Activated naive CD4-positive, alpha-beta T cell treated with anti-CD3 and anti-CD28 coated beads, Interleukin-2, amount 50 U/mL, for 72 hours (primary cell): ENCODE measurements at regions not wholly inside any gene's neighbourhood (a gene's known extent, or its start where the extent isn't known, plus 50 kb on each side); places are given as distances from the start of the nearest gene placed in this dataset.
"Not testable (repeated sequence)": the region's sequence is repeated elsewhere in the genome, so short reads cannot be mapped to it uniquely, and the experiment has no call there.

Experiments
- ATAC-seq, 2 donors: fragments of 150-1000 bp; cut with Tn5 transposase; 2 replicates each; pipeline ENCODE4 v1.10.0; 2021; ENCODE audit warnings: mild to moderate bottlenecking in 2 of 2, moderate library complexity in 2 of 2
- DNase-seq, 2 donors: peaks; one replicate each; pipeline ENCODE4 v3.0.0; 2021 to 2022; ENCODE audit warnings: low spot score in 2 of 2
- H3K27ac Mint-ChIP-seq, 2 donors: one replicate each; pipeline ENCODE4 v1.8.0; 2022; ENCODE audit warnings: mild to moderate bottlenecking in 2 of 2, mixed read lengths in 2 of 2
- H3K36me3 Mint-ChIP-seq, 2 donors: one replicate each; pipeline ENCODE4 v1.8.0; 2022; ENCODE audit warnings: mixed read lengths in 2 of 2
- H3K9me3 Mint-ChIP-seq, 2 donors: one replicate each; pipeline ENCODE4 v1.8.0; 2022; ENCODE audit warnings: mixed read lengths in 2 of 2

DNA sequence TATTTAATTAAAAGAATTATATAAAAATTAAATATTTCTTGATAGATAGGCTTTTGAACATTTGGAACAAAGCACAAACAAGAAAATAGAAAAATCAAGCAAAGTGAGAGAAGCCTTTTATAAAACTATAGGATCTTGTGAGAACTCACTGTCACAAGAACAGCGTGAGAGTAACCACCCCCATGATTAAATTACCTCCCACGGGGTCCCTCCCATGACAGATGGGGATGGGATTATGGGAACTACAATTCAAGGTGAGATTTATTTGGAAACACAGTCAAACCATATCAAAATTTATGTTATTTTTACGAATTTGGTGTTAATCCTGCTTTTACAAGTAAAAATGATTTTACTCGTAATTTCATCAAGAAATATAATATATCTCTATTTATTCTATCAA, 1136.1 kb upstream of the POT1 start:
- Mint-ChIP-seq H3K36me3 (no peaks in the 10 kb centered on the region), H3K27ac (no peak overlapping the region), H3K9me3 (peaks cover 13 to 16% of the 10 kb centered on the region in 2 donors)
- no peak for ATAC-seq
- DNase-seq = no peak

DNA sequence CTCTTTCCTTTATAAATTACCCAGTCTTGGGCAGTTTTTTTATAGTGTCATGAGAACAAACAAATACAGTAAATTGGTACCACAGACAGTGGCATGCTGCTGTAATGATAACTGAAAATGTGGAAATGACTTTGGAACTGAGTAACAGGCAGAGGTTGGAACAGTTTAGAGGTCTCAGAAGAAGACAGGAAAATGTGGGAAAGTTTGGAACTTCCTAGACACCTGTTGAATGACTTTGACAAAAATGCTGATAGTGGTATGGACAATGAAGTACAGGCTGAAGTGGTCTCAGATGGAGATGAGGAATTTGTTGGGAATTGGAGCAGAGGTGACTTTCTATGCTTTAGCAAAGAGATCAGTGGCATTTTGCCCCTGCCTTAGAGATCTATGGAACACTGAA, 1128.4 kb upstream of the POT1 start:
- ATAC-seq (no peak), DNase-seq (no peak)
- H3K36me3 Mint-ChIP-seq = no peaks in the 10 kb centered on the region
- H3K27ac Mint-ChIP-seq = no peak overlapping the region
- peaks cover 17 to 18% of the 10 kb centered on the region in 2 donors for H3K9me3 Mint-ChIP-seq

DNA sequence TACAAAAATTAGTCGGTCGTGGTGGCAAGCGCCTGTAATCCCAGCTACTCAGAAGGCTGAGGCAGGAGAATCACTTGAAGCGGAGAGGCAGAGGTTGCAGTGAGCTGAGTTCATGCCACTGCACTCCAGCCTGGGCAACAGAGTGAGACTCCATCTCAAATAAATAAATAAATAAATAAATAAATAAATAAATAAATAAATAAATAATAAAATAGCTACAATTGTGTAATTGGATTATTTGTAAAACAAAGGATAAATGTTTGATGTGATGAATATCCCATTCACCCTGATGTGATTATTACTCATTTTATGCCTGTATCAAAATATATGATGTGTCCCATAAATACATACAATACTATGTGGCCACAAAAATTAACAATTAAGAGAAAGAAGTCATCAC, 1127.0 kb upstream of the POT1 start:
- not testable (repeated sequence) for ATAC-seq, H3K27ac Mint-ChIP-seq, H3K36me3 Mint-ChIP-seq, DNase-seq
- H3K9me3 Mint-ChIP-seq = peaks cover 12 to 18% of the 10 kb centered on the region in 2 donors

DNA sequence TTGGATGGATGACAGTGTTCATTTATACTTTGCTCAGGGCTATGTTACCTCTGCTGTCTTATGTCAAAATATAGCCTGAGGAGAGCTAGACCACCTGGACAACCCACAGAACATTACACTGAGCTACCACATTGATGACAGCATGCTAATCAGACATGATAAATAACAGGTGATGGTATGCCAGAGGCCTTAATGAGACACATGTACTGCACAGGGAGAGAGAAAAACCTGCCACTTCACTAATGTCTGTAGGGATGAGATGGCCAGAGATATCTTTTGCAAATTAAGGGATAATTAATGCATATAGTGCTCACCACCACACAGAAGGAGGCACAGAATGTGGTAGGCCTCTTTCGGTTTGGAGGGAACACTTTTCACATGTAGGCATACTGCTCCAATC, 1122.6 kb upstream of the POT1 start:
- Mint-ChIP-seq H3K36me3 (no peaks in the 10 kb centered on the region), H3K27ac (no peak overlapping the region), H3K9me3 (peaks cover 2 to 9% of the 10 kb centered on the region in 2 donors)
- ATAC-seq (no peak), DNase-seq (no peak)

DNA sequence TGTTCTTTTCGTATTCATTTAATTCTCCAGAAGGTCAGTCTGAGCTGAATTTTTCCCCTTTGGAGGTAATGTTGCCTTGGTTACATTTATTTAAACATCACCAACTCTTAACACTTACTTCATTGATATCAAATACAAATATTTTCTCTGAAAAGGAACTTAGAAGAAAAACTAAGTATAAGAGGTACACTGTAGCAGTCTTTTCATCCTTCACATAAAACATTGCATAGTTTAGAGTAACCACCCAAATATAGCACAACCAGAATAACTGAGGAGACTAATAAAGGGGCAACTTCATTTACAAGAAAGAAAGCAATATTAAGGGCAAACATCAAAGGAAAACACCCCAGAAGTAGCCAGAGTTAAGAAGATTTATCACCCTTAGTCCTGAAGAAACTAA, 1115.0 kb upstream of the POT1 start:
- Mint-ChIP-seq H3K36me3 (no peaks in the 10 kb centered on the region), H3K27ac (peak overlapping the region in 1 of 2 donors; percentile 3), H3K9me3 (peaks cover 8 to 12% of the 10 kb centered on the region in 2 donors)
- no peak for DNase-seq
- ATAC-seq = no peak

DNA sequence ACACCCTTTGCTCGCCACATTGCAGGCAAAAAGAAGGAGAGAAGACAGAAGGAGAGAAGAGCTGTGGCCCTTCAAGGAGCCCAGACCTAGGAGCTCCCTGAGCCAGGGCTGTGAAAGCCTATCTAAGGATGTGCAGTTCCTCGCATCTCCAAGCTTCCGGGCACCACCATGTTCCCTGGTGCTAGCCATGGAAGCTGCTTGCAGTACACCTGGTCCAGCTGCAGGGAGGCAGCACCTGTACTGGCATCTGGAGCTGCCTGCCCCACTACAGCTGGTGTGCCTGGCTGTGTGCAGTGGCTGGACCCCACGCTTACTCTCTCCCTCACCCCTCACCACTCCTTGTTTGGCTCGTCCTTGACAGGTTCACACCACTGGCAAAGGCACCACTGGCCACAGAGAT, 1111.8 kb upstream of the POT1 start:
- Mint-ChIP-seq H3K27ac (peak overlapping the region in 1 of 2 donors; percentile 29), H3K36me3 (no peaks in the 10 kb centered on the region), H3K9me3 (peaks cover 4 to 7% of the 10 kb centered on the region in 2 donors)
- DNase-seq (no peak), ATAC-seq (no peak)

DNA sequence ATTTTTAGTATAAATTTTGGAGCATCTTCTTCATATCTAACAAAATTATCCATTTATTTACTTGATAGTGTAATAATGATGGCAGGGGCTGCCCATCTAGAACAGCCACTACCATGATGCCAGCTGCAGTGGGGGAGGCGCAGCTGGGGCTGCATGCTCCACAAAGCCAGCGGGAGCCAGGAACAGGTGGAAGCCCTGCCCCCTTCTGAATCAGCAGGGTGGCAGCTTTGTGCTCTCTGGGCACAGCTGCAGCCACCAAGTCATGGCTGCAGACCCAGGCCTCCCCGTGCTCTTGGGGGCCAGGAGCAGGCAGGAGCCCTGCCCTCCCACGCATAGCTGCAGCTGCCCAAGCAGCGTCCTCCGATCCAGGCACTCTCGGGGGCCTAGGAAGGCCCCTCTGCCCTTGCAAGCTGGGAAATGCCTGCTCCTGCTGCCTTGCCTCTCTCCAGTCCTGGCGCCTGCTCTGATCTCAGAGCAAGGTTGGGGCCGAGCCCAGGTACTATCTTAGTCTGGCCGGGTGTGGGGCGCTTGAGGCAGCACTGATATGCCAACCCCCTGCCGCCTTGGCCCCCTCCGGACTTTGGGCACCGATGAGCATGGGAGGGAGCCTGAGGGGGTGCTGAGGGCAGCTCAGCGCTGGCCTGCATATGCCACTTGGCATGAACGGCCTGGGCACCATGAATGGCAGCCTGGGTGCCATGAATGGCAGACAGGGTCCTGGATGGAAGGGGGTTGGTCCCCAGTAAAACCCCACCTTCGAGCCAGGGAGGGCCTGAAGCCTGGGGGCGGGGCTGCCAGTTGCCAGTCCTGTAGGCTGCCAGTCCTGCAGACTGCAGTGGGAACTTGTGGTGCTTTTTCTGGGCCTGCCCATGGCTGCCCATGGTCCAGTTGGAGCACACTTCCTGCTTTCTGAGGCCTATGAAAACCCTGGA, 1110.8 kb upstream of the POT1 start:
- DNase-seq (no peak), ATAC-seq (no peak)
- Mint-ChIP-seq H3K27ac (no peak overlapping the region), H3K36me3 (no peaks in the 10 kb centered on the region), H3K9me3 (peaks cover 4 to 7% of the 10 kb centered on the region in 2 donors)

DNA sequence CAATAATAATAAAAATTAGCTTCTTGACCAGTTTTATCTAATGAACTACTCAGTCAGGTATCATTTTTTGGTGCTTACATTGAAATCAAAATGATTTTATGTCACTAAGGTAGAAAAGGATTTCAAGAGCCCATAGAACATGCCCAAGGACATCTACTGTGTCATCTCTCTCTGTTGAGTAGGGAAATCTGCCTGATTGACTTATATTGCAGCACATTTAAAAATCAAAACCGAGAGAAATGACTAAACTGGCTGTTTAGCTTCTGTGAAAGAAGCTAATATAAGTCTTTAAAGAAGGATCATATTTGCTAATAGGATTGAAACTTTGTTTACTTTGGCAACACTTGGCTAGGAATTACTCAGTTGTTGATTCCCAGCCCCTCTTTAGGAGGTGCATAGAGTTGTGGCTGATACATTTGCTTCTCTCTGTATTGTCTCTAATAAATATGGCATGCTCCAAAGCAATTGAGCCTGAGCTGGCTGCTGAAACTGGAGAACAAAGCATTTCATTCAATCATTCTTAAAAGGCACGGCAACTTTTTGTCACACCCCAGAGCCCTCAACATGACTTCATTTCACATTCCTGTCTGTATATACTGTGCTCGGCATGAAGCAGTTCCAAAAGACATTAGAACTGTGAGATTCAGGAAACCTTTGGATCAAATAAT, 1096.9 kb upstream of the POT1 start:
- Mint-ChIP-seq H3K9me3 (peaks cover 3 to 4% of the 10 kb centered on the region in 2 donors), H3K27ac (no peak overlapping the region), H3K36me3 (no peaks in the 10 kb centered on the region)
- no peak for ATAC-seq
- no peak for DNase-seq

DNA sequence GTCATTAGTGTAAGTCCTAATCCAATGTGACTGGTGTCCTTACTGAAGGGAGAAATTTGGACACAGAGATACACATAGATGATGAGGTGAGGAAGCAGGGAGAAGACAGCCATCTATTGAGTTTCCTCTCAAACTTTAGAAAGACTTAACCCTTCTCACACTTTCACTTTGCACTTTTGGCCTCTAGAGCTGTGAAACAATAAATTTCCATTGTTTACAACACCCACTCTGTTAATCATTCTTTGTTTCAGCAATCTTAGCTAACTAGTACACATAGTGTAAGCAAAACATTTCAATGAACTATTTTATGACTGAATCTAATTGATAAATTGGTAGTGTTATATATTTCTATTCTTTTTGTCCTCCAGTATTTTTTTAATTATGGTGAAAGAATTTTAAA, 1092.8 kb upstream of the POT1 start:
- Mint-ChIP-seq H3K27ac (no peak overlapping the region), H3K36me3 (no peaks in the 10 kb centered on the region), H3K9me3 (peaks cover 0 to 3% of the 10 kb centered on the region in 2 donors)
- no peak for ATAC-seq
- DNase-seq = no peak

DNA sequence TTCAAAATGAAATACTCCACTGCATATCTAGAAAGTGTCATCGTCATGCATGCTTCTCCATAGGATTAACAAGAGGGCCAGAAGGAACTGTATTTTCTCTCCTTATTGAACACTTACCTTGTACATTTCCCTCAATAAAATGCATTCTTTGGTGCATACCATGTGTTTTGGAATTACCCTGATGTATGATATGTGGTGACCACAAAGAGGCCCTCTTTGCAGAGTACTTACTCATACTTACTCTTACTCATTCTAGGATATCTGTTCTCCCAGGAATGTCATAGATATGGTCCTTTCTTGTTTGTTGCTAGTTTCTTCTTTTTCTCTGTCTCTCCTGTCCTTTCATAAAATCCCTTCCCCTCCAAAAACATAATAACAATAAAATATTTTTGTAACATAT, 1087.1 kb upstream of the POT1 start:
- DNase-seq (no peak), ATAC-seq (no peak)
- Mint-ChIP-seq H3K36me3 (no peaks in the 10 kb centered on the region), H3K27ac (no peak overlapping the region), H3K9me3 (peaks cover 10 to 18% of the 10 kb centered on the region in 2 donors)

DNA sequence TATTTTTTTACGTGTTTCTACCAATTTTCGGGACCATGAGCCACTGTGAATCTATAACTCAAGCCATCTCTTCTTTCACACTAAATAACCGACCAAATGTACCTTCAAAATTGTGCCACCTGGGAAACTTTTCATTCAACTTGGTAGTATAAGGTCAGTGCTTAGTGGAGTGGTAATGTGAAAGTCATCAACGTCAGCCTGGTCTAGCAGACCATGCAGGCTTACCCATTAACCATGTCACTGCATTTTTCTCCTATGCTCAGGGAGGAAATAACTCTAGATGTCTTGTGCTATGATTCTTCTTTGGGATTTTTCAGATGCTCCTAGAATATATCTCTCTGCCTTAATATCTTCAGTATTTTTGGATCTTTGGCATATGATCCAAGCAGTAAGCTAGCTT, 1075.4 kb upstream of the POT1 start:
- no peaks in the 10 kb centered on the region for H3K36me3 Mint-ChIP-seq
- H3K27ac Mint-ChIP-seq = no peak overlapping the region
- H3K9me3 Mint-ChIP-seq = peaks cover 4 to 19% of the 10 kb centered on the region in 2 donors
- DNase-seq (no peak), ATAC-seq (no peak)

DNA sequence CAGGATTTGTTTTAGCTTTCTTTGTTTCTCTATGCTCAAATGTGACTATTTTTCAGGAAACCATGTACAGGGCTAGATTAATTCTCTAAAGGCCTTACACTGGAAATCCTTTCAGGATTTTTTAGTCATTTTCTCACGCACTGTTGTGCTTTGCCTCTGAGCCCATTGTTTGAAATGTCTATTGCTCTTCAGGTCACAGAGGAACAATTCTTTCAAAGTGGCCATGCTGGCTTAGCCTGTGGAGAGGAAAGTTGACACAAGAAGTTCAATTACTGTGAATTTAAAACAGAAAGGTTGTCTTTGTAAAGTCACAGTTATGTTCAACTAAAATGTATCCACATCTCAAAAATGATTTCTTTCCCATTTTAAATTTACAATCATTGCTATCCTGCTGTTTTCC, 1071.7 kb upstream of the POT1 start:
- ATAC-seq (no peak), DNase-seq (no peak)
- Mint-ChIP-seq H3K9me3 (peaks cover 9 to 16% of the 10 kb centered on the region in 2 donors), H3K36me3 (peaks cover 0 to 1% of the 10 kb centered on the region in 2 donors), H3K27ac (no peak overlapping the region)

DNA sequence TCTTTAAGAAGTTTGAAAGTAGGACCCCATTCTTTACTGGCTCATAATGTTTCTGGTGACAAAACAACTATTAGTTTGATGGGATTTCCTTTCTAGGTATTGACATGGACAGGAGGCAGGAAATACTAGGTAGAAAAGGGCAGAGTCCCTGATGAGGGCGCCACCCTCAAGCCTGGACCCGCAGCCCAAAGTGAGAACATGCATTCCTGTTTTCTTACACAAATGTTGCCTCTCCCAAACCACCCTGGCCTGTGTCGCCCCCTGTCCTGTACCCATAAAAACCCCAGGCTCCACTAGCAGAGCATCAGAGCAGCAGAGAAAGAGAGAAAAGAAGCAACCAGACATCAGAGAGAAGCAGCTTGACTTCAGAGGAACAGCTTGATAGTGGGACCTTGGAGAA, 1055.2 kb upstream of the POT1 start:
- Mint-ChIP-seq H3K27ac (no peak overlapping the region), H3K36me3 (no peaks in the 10 kb centered on the region), H3K9me3 (peaks cover 17 to 28% of the 10 kb centered on the region in 2 donors)
- ATAC-seq = no peak
- DNase-seq = no peak

DNA sequence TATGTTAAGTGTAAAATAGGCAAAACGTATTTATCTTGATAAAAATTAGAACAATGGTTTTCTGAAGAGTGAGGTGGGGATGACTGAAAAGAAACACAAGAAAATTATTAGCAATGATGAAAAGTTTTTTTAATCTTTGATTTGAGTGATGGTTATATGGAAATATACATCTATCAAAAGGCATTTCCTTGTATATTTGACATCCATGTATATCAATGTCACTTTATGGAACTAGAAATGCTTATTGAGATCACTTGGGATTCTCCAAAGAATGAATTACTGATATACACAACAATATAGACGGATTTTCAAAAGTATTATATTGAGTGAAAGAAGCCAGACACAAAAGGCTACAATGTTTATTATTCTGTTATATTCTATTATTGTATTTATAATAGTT, 1042.0 kb upstream of the POT1 start:
- H3K36me3 Mint-ChIP-seq = no peaks in the 10 kb centered on the region
- ATAC-seq (no peak), DNase-seq (no peak)
- peaks cover 1 to 8% of the 10 kb centered on the region in 2 donors for H3K9me3 Mint-ChIP-seq
- no peak overlapping the region for H3K27ac Mint-ChIP-seq

DNA sequence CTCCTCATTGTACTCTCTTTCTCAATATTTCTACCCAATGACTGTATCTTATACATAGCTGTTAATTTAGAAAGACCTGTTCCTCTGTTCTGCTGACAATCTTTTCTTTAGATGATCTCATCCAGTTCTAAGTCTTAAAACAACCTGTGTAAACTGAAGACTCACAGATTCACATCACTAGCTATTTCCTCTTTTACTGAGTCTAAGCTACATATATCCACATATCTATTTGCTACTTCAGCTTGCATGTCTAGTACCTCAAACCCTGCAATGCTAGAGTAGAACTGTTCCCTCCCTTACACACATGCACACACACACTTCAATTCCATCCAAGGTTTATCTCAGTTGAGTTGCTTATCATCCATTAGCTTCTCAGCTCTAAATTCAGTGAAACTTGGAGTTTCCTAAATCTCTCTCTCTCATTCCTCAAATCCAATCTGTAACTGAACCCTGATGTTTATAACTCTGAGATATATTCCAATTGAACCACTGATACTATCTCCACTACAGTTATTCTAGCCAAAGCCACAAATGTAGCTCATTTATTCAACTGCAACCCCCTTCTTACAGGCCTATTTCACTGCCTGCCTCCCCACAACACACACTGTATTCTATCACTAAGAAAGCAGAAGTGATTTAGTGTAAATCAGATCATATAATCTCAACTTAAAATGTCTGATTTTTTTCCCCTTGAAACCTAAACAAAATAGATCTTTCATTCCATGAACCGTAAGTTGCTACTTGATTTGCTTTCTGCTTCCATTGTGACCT, 1036.8 kb upstream of the POT1 start:
- peaks cover 0 to 10% of the 10 kb centered on the region in 2 donors for H3K9me3 Mint-ChIP-seq
- H3K36me3 Mint-ChIP-seq = no peaks in the 10 kb centered on the region
- H3K27ac Mint-ChIP-seq = no peak overlapping the region
- no peak for DNase-seq
- no peak for ATAC-seq

DNA sequence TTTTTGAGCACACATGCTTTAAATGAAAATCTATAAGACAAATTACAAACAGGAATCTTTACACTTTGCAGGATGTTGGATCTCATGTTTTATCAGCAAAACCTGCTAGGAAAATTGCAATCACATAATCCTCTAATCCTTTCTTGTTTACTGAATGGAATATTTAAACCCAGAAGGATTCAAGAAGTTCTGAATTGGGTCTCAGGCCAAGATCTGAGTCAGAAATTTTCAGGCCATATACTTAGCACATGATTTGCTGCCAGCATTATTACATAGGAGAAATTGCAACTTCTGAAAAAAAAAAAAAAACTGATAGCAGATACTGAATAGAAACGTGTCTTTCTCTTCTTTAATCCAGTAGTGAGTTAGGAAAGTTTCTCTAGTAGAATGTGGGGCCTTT, 1005.3 kb upstream of the POT1 start:
- H3K27ac Mint-ChIP-seq = no peak overlapping the region
- peaks cover 0 to 5% of the 10 kb centered on the region in 2 donors for H3K36me3 Mint-ChIP-seq
- ATAC-seq = no peak
- H3K9me3 Mint-ChIP-seq = no peaks in the 10 kb centered on the region
- no peak for DNase-seq

DNA sequence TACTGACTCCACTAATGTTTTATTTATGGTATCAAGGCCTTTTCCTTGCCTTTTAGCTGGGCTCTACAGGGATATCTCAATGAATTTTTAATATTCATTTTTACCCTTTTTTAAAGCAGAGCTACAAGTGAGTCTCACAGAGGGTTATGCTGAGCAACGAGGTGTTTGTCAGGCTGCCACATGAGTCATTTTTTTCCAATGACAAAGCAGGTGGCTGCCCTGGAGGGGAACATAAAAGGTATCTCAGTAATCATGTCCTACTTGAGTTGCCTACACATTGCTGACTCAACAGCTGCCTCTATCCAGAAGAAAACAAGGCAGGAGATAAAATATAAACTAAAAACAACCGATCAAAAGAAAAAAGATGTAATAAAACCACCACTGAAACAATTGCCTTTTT, 1004.9 kb upstream of the POT1 start:
- no peak for DNase-seq
- H3K36me3 Mint-ChIP-seq = peaks cover 0 to 5% of the 10 kb centered on the region in 2 donors
- no peaks in the 10 kb centered on the region for H3K9me3 Mint-ChIP-seq
- no peak overlapping the region for H3K27ac Mint-ChIP-seq
- no peak for ATAC-seq
